Small intestine (tissue), 7 donors: ENCODE measurements at regions not wholly inside any gene's neighbourhood (a gene's known extent, or its start where the extent isn't known, plus 50 kb on each side); places are given as distances from the start of the nearest gene placed in this dataset.
"Not testable (repeated sequence)": the region's sequence is repeated elsewhere in the genome, so short reads cannot be mapped to it uniquely, and the experiment has no call there.

ENCODE experiments used
- DNase-seq, 2 donors: peaks; one replicate each; pipeline versions ENCODE4 v3.0.0 to v3.0.0-alpha.2; 2013
- FAIRE-seq: peaks from 2 replicates; lab custom pipeline; 2012; peaks lifted over from hg19 to GRCh38; lab: Jason Lieb, UNC
- H3K27ac ChIP-seq, 3 donors: one replicate each; pipeline ENCODE4 v1.5.1; 2013; ENCODE audit warnings: low read length in 2 of 3, mild to moderate bottlenecking in 2 of 3, control low read depth in 1 of 3, inconsistent platforms in 1 of 3, low read depth in 1 of 3, moderate library complexity in 1 of 3
- H3K27me3 ChIP-seq, 3 donors: one replicate each; pipeline ENCODE4 v1.6.1; 2013; ENCODE audit warnings: low read length in 3 of 3, inconsistent platforms in 1 of 3; ENCODE audit not compliant: control insufficient read depth in 3 of 3, insufficient read depth in 3 of 3
- H3K36me3 ChIP-seq, 3 donors: one replicate each; pipeline ENCODE4 v1.6.1; 2013; ENCODE audit warnings: low read length in 3 of 3, inconsistent platforms in 1 of 3, low read depth in 1 of 3, mild to moderate bottlenecking in 1 of 3, moderate library complexity in 1 of 3; ENCODE audit not compliant: control insufficient read depth in 3 of 3, insufficient read depth in 2 of 3
- H3K4me1 ChIP-seq, 3 donors: one replicate each; pipeline ENCODE4 v1.6.1; 2013; ENCODE audit warnings: low read length in 2 of 3, inconsistent platforms in 1 of 3, low read depth in 1 of 3, mild to moderate bottlenecking in 1 of 3, moderate library complexity in 1 of 3; ENCODE audit not compliant: control insufficient read depth in 3 of 3, insufficient read depth in 2 of 3
- H3K4me3 ChIP-seq, 3 donors: one replicate each; pipeline ENCODE4 v1.5.1; 2013; ENCODE audit warnings: low read length in 3 of 3, control low read depth in 1 of 3, inconsistent platforms in 1 of 3, low read depth in 1 of 3, mild to moderate bottlenecking in 1 of 3, moderate library complexity in 1 of 3
- H3K9me3 ChIP-seq, 2 donors: one replicate each; pipeline ENCODE4 v1.6.1; 2013; ENCODE audit warnings: low read depth in 1 of 2, low read length in 1 of 2; ENCODE audit not compliant: control insufficient read depth in 2 of 2, insufficient read depth in 1 of 2
- WGBS, 3 donors: extraction: QIAGEN DNeasy Blood & Tissue Kit; methylation state at CpG; one replicate each; pipeline ENCODE4 v1.1.7; 2013; 5-methylcytosine and 5-hydroxymethylcytosine counted together
- donor health status: healthy with polysubstance abuse.
- donor health status: control.
- donor health status: control.
- donor health status: Bipolar disorder and iron deficiency.
- donor health status: healthy.

DNA sequence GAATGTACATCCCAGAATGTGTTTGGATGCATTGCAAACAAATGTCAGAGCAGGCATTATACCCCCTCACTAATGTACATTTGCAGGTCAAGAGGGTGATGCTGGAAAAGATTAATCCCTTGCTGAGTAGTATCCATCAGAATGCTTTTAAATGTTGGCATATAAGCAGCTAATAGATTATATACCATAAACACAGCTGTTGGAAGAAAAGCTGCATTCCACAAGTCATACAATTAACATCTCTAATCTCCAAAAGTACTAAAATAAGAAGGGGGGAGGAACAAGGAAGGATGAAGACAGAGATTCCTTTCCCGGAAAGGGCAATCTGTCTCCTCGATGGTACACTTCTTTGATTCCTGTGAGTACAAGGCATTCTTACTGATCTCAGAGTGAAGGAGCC is 445.7 kb upstream of the CDIN1 start:
- no peak overlapping the region for H3K4me3 ChIP-seq
- 61 to 64% (median 63%) methylated on average over 2 of the region's 2 CpGs for WGBS, 3 donors
- H3K27ac ChIP-seq = no peak overlapping the region
- no peak for FAIRE-seq
- DNase-seq = no peak
- H3K9me3 ChIP-seq = no peaks in the 10 kb centered on the region
- no peaks in the 10 kb centered on the region for H3K27me3 ChIP-seq
- no peaks in the 10 kb centered on the region for H3K4me1 ChIP-seq
- no peaks in the 10 kb centered on the region for H3K36me3 ChIP-seq

- FAIRE-seq (no peak), DNase-seq (no peak)
- 61 to 87% (median 73%) methylated on average over 2 of the region's 2 CpGs for WGBS, 3 donors
- no peak overlapping the region for H3K4me3 ChIP-seq
- H3K27ac ChIP-seq = no peak overlapping the region
- H3K4me1 ChIP-seq = no peaks in the 10 kb centered on the region
- H3K9me3 ChIP-seq = no peaks in the 10 kb centered on the region
- H3K27me3 ChIP-seq = no peaks in the 10 kb centered on the region
- H3K36me3 ChIP-seq = no peaks in the 10 kb centered on the region
Observed at GRCh38 chr15:36136049-36136448, 443.4 kb upstream of the CDIN1 start.

GRCh38 chr15:36152936-36153335 is 426.5 kb upstream of the CDIN1 start:
- DNase-seq (no peak), FAIRE-seq (no peak)
- no peak overlapping the region for H3K4me3 ChIP-seq
- H3K27ac ChIP-seq = no peak overlapping the region
- no peaks in the 10 kb centered on the region for H3K27me3 ChIP-seq
- no peaks in the 10 kb centered on the region for H3K36me3 ChIP-seq
- no peaks in the 10 kb centered on the region for H3K4me1 ChIP-seq
- no peaks in the 10 kb centered on the region for H3K9me3 ChIP-seq

DNA sequence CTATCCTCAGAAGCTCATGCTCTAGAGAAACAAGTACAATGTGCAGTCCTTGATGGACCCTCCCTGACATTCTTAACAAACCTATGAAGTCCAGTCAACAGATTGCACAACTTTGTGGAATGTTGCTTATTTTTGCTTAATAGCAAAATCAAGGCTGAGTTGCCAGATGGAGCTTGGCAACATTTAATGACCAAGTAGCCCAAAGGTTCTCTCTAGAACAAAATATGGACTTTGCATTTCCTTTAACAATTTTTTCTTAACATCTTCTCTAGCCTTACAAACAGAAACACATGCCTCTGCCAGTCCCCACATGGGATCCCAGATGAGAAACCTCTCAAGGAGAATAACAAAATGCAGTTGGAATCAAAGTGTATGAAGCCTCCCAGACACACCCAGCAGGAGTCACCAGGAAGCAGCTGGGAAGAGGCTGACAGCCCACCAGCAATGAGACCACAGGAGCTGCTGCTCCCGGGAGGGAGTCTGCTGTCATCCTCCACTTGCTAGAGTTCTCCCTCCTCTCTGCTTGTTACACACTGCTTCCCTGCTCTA is 422.5 kb upstream of the CDIN1 start:
- Histone ChIP-seq H3K27ac (no peak overlapping the region), H3K36me3 (no peaks in the 10 kb centered on the region), H3K27me3 (no peaks in the 10 kb centered on the region), H3K4me3 (no peak overlapping the region), H3K4me1 (no peaks in the 10 kb centered on the region), H3K9me3 (no peaks in the 10 kb centered on the region)
- WGBS, 3 donors = 44 to 64% (median 62%) methylated on average over 1 of the region's 1 CpG
- FAIRE-seq = no peak
- DNase-seq = no peak

- H3K4me3 ChIP-seq = no peak overlapping the region
- DNase-seq (no peak), FAIRE-seq (no peak)
- no peak overlapping the region for H3K27ac ChIP-seq
- no peaks in the 10 kb centered on the region for H3K4me1 ChIP-seq
- no peaks in the 10 kb centered on the region for H3K36me3 ChIP-seq
- WGBS, 3 donors = 40 to 68% (median 68%) methylated on average over 1 of the region's 1 CpG
- H3K27me3 ChIP-seq = no peaks in the 10 kb centered on the region
- H3K9me3 ChIP-seq = no peaks in the 10 kb centered on the region
Observed at GRCh38 chr15:36160351-36160750, 419.1 kb upstream of the CDIN1 start.

GRCh38 chr15:36161108-36161507 is 418.3 kb upstream of the CDIN1 start:
- Histone ChIP-seq H3K27ac (no peak overlapping the region), H3K36me3 (no peaks in the 10 kb centered on the region), H3K9me3 (no peaks in the 10 kb centered on the region), H3K27me3 (no peaks in the 10 kb centered on the region), H3K4me1 (no peaks in the 10 kb centered on the region), H3K4me3 (no peak overlapping the region)
- DNase-seq (no peak), FAIRE-seq (no peak)

GRCh38 chr15:36161771-36162212 is 417.6 kb upstream of the CDIN1 start:
- H3K4me1 ChIP-seq = no peaks in the 10 kb centered on the region
- WGBS, 3 donors = 23 to 42% (median 37%) methylated on average over 2 of the region's 2 CpGs

DNA sequence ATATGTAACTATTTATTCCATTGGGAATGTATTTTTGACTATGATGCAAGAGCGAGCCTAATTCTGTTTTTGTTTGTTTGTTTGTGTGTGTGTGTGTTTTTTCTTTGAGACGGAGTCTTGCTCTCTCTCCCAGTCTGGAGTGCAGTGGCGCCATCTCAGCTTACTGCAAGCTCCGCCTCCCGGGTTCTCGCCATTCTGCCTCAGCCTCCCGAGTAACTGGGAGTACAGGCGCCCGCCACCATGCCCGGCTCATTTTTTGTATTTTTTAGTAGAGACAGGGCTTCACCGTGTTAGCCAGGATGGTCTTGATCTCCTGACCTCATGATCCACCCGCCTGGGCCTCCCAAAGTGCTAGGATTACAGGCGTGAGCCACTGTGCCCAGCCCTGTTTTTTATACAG is 415.4 kb upstream of the CDIN1 start:
- not testable (repeated sequence) for H3K27ac ChIP-seq, H3K27me3 ChIP-seq, H3K36me3 ChIP-seq, FAIRE-seq, H3K4me3 ChIP-seq, H3K4me1 ChIP-seq, DNase-seq, H3K9me3 ChIP-seq
- 90 to 94% (median 93%) methylated on average over 13 of the region's 13 CpGs for WGBS, 3 donors

More at GRCh38 chr15:36161771-36162212, 417.6 kb upstream of the CDIN1 start:
- DNase-seq (no peak), FAIRE-seq (no peak)
- no peaks in the 10 kb centered on the region for H3K27me3 ChIP-seq
- H3K27ac ChIP-seq = no peak overlapping the region
- no peak overlapping the region for H3K4me3 ChIP-seq
- no peaks in the 10 kb centered on the region for H3K9me3 ChIP-seq
- no peaks in the 10 kb centered on the region for H3K36me3 ChIP-seq

- WGBS, 3 donors = 52 to 76% (median 62%) methylated on average over 2 of the region's 2 CpGs
- FAIRE-seq = no peak
- Histone ChIP-seq H3K27ac (no peak overlapping the region), H3K4me1 (no peaks in the 10 kb centered on the region), H3K36me3 (no peaks in the 10 kb centered on the region), H3K9me3 (no peaks in the 10 kb centered on the region), H3K4me3 (no peak overlapping the region), H3K27me3 (no peaks in the 10 kb centered on the region)
- no peak for DNase-seq
Observed at GRCh38 chr15:36172955-36173354, 406.5 kb upstream of the CDIN1 start.
